ENCODE measurements at regions not wholly inside any gene's neighbourhood (a gene's known extent, or its start where the extent isn't known, plus 50 kb on each side); places are given as distances from the start of the nearest gene placed in this dataset.

GRCh38 chr2:8477552-8478470 is 204.0 kb upstream of the ID2 start:
- TF ChIP-seq CTCF (conservative IDR thresholded peaks at IDR 0.05; ENCODE audit: control insufficient read depth, insufficient read depth, low read depth, low read length): no peak
- H3K4me3 ChIP-seq (ENCODE audit: control insufficient read depth, low read depth, low read length): no peak overlapping the region
- no peak for DNase-seq (ENCODE audit: low read depth)

- H3K4me3 ChIP-seq (ENCODE audit: control insufficient read depth, low read depth, low read length): no peak overlapping the region
- DNase-seq (ENCODE audit: low read depth): no peak
- TF ChIP-seq CTCF (conservative IDR thresholded peaks at IDR 0.05; ENCODE audit: control insufficient read depth, insufficient read depth, low read depth, low read length): no peak
Observed at GRCh38 chr2:8478471-8478793, 203.4 kb upstream of the ID2 start.

- DNase-seq (ENCODE audit: low read depth): no peak
- no peak for TF ChIP-seq CTCF (conservative IDR thresholded peaks at IDR 0.05; ENCODE audit: control insufficient read depth, insufficient read depth, low read depth, low read length)
Observed at GRCh38 chr2:8479298-8479697, 202.6 kb upstream of the ID2 start.

GRCh38 chr2:8480915-8481314 is 200.9 kb upstream of the ID2 start:
- no peak overlapping the region for H3K4me3 ChIP-seq (ENCODE audit: control insufficient read depth, low read depth, low read length)
- no peak for DNase-seq (ENCODE audit: low read depth)
- no peak for TF ChIP-seq CTCF (conservative IDR thresholded peaks at IDR 0.05; ENCODE audit: control insufficient read depth, insufficient read depth, low read depth, low read length)

More at GRCh38 chr2:8479298-8479697, 202.6 kb upstream of the ID2 start:
- no peak overlapping the region for H3K4me3 ChIP-seq (ENCODE audit: control insufficient read depth, low read depth, low read length)

GRCh38 chr2:8481463-8482009 is 200.3 kb upstream of the ID2 start:
- no peak for TF ChIP-seq CTCF (conservative IDR thresholded peaks at IDR 0.05; ENCODE audit: control insufficient read depth, insufficient read depth, low read depth, low read length)
- no peak overlapping the region for H3K4me3 ChIP-seq (ENCODE audit: control insufficient read depth, low read depth, low read length)
- no peak for DNase-seq (ENCODE audit: low read depth)

- DNase-seq (ENCODE audit: low read depth): no peak
- no peak for TF ChIP-seq CTCF (conservative IDR thresholded peaks at IDR 0.05; ENCODE audit: control insufficient read depth, insufficient read depth, low read depth, low read length)
- H3K4me3 ChIP-seq (ENCODE audit: control insufficient read depth, low read depth, low read length): no peak overlapping the region
Observed at GRCh38 chr2:8482432-8482831, 199.4 kb upstream of the ID2 start.

Data from fibroblast of mammary gland (primary cell).